K562 (cell line): ENCODE measurements at regions not wholly inside any gene's neighbourhood (a gene's known extent, or its start where the extent isn't known, plus 50 kb on each side); places are given as distances from the start of the nearest gene placed in this dataset.

Experiments
- ATAC-seq: fragments of 200-7000 bp; cut with Tn5 transposase; 3 replicates; pipeline ENCODE4 v1.9.1; 2020; ENCODE audit warnings: moderate library complexity
- BruUV-seq: library from RNA; stranded (reverse); fragments of 400-500 nt; replicated peaks from 2 replicates; lab custom pipeline; 2021; lab: Mats Ljungman, UMichigan
- CTCF ChIA-PET: fragments of 300-600 bp; formaldehyde crosslinking; extraction: SDS; loops from one replicate; lab custom pipeline; 2021; ENCODE audit warnings: low intra/inter-chr PET ratio; lab: Yijun Ruan, JAX
- POLR2A ChIA-PET: fragments of 300-600, 350-650 bp; sonication (Branson Sonifier 250); formaldehyde crosslinking; extraction: SDS; loops from one replicate; lab custom pipeline; 2021; ENCODE audit warnings: antibody characterized with exemption, inconsistent platforms; lab: Yijun Ruan, JAX
- DNase-seq, 4 experiments: peaks; one replicate each; pipeline versions ENCODE4 v3.0.0 to v3.0.0-alpha.2; 2011 to 2018; ENCODE audit warnings: low spot score in 3 of 4, mixed read lengths in 3 of 4; ENCODE audit errors: extremely low read depth in 1 of 4
- FAIRE-seq: peaks from 2 replicates; lab custom pipeline; 2011; peaks lifted over from hg19 to GRCh38; lab: Jason Lieb, UNC
- H2AFZ ChIP-seq: 2 replicates; pipeline ENCODE4 v1.6.0; 2011; ENCODE audit warnings: low read depth, low read length, control low read depth, inconsistent platforms
- H3K27ac ChIP-seq: fragments of 200-600 bp; 3 replicates; pipeline ENCODE4 v1.8.0; 2011; ENCODE audit warnings: low read depth, mild to moderate bottlenecking, control low read depth, inconsistent platforms, low read length, moderate library complexity, mixed read lengths; ENCODE audit errors: extremely low read depth
- H3K27me3 ChIP-seq, 2 experiments: fragments of 300-600 bp in 1 of 2; 2 replicates in 1 of 2; 3 replicates in 1 of 2; pipeline versions ENCODE4 v1.6.0 to v1.8.0; 2011; ENCODE audit warnings: inconsistent platforms in 2 of 2, low read length in 2 of 2, mild to moderate bottlenecking in 1 of 2, mixed read lengths in 1 of 2, moderate library complexity in 1 of 2; ENCODE audit not compliant: control insufficient read depth in 2 of 2, insufficient read depth in 2 of 2
- H3K36me3 ChIP-seq: fragments of 300-600 bp; 3 replicates; pipeline ENCODE4 v1.8.0; 2011; ENCODE audit warnings: mild to moderate bottlenecking, low read length, inconsistent platforms; ENCODE audit not compliant: control insufficient read depth, insufficient read depth
- H3K4me1 ChIP-seq, 2 experiments: fragments of 200-600 bp in 1 of 2; replicated peaks in 1 of 2; 2 replicates in 1 of 2; 3 replicates in 1 of 2; pipeline versions ENCODE4 v1.5.1 to v1.8.0; 2011; ENCODE audit warnings: inconsistent platforms in 2 of 2, low read length in 2 of 2, mild to moderate bottlenecking in 1 of 2, mixed read lengths in 1 of 2, moderate library complexity in 1 of 2; ENCODE audit not compliant: control insufficient read depth in 2 of 2, insufficient read depth in 2 of 2
- H3K4me2 ChIP-seq: 2 replicates; pipeline ENCODE4 v1.6.1; 2011; ENCODE audit warnings: low read length, control low read depth, inconsistent platforms, mixed read lengths; ENCODE audit not compliant: insufficient read depth
- H3K4me3 ChIP-seq: fragments of 200-600 bp; sonication (generic), shearing (Covaris generic); 2 replicates; pipeline ENCODE4 v1.5.1; 2016; ENCODE audit warnings: control low read depth, inconsistent platforms
- H3K79me2 ChIP-seq: fragments of 200-600 bp; 3 replicates; pipeline ENCODE4 v1.8.0; 2011; ENCODE audit warnings: low read length, inconsistent platforms; ENCODE audit not compliant: control insufficient read depth, insufficient read depth
- H3K9ac ChIP-seq, 2 experiments: 2 replicates each; pipeline versions ENCODE4 v1.6.0 to v1.6.1; 2011; ENCODE audit warnings: low read depth in 2 of 2, low read length in 2 of 2, control low read depth in 1 of 2, inconsistent platforms in 1 of 2, mild to moderate bottlenecking in 1 of 2, mixed read lengths in 1 of 2; ENCODE audit not compliant: insufficient read depth in 1 of 2
- H3K9me1 ChIP-seq: one replicate; pipeline ENCODE4 v1.6.0; 2011; ENCODE audit warnings: inconsistent platforms, mild to moderate bottlenecking, low read length, moderate library complexity; ENCODE audit not compliant: control insufficient read depth, insufficient read depth
- H3K9me3 ChIP-seq: replicated peaks from 2 replicates; pipeline ENCODE4 v1.5.1; 2011; ENCODE audit warnings: low read depth, low read length, inconsistent platforms; ENCODE audit not compliant: control insufficient read depth, insufficient read depth
- H4K20me1 ChIP-seq: replicated peaks from 2 replicates; pipeline ENCODE4 v1.6.1; 2011; ENCODE audit warnings: low read length, inconsistent platforms, mixed read lengths; ENCODE audit not compliant: control insufficient read depth, insufficient read depth
- ADNP ChIP-seq: fragments of 200-800 bp; sonication (Bioruptor generic); IDR thresholded peaks from 2 replicates; pipeline ENCODE4 v1.6.1; 2016; ENCODE audit warnings: missing genetic modification characterization, missing compliant biosample characterization
- ATF3 ChIP-seq, 2 experiments: fragments of 450-650 bp in 1 of 2; sonication (generic) in 1 of 2; formaldehyde crosslinking in 1 of 2; IDR thresholded peaks in 1 of 2; conservative IDR thresholded peaks in 1 of 2; 2 replicates each; pipeline versions ENCODE4 v1.6.1 to v1.8.1; 2016 to 2023; ENCODE audit warnings: mild to moderate bottlenecking in 2 of 2, moderate library complexity in 2 of 2, inconsistent platforms in 1 of 2, missing genetic modification reagents in 1 of 2
- CEBPZ ChIP-seq: fragments of 150-350 bp; IDR thresholded peaks from 2 replicates; pipeline ENCODE4 v1.6.1; 2014; ENCODE audit warnings: low read depth, mild to moderate bottlenecking, low read length, borderline replicate concordance
- E2F5 ChIP-seq: sonication (generic); formaldehyde crosslinking; IDR thresholded peaks from 2 replicates; pipeline ENCODE4 v1.8.0; 2022; ENCODE audit warnings: mild to moderate bottlenecking, missing genetic modification reagents
- LCOR ChIP-seq: sonication (generic); formaldehyde crosslinking; IDR thresholded peaks from 2 replicates; pipeline ENCODE4 v1.8.0; 2022; ENCODE audit warnings: mild to moderate bottlenecking, missing genetic modification reagents
- MLX ChIP-seq, 2 experiments: fragments of 450-650 bp in 1 of 2; sonication (generic) in 1 of 2; formaldehyde crosslinking; conservative IDR thresholded peaks; 2 replicates each; pipeline versions ENCODE4 v1.4.0 to v1.8.1; 2020 to 2022; ENCODE audit warnings: mild to moderate bottlenecking in 1 of 2, missing genetic modification reagents in 1 of 2
- MNT ChIP-seq, 2 experiments: fragments of 450-650 bp; conservative IDR thresholded peaks; 2 replicates each; pipeline ENCODE4 v1.6.1; 2017; ENCODE audit warnings: mild to moderate bottlenecking in 2 of 2, moderate library complexity in 2 of 2
- PURB ChIP-seq: sonication (generic); formaldehyde crosslinking; IDR thresholded peaks from 2 replicates; pipeline ENCODE4 v1.9.0; 2021; ENCODE audit warnings: low read depth, mild to moderate bottlenecking, missing genetic modification reagents
- RBM25 ChIP-seq: fragments of 200-400 bp; formaldehyde crosslinking; IDR thresholded peaks from 2 replicates; pipeline ENCODE4 v1.6.1; 2018; ENCODE audit warnings: low read length, low read depth, moderate library complexity; ENCODE audit not compliant: severe bottlenecking
- WHSC1 ChIP-seq: IDR thresholded peaks from one replicate; pipeline ENCODE4 v1.6.1; 2012; ENCODE audit warnings: low read length, control low read depth, inconsistent platforms
- WGBS: fragments of 100-300 bp; shearing (Covaris generic); methylation state at CpG from one replicate; pipeline ENCODE4 v1.1.6; 2016; ENCODE audit warnings: low coverage, mixed read lengths; ENCODE audit not compliant: insufficient coverage; ENCODE audit errors: missing lambda C conversion rate; 5-methylcytosine and 5-hydroxymethylcytosine counted together
- in situ Hi-C: fragments of 300-500 bp; cut with MboI; formaldehyde crosslinking; loops from 4 replicates; pipeline ENCODE4 v1.15.0; 2018; ENCODE audit warnings: inconsistent platforms, mixed read lengths
- intact Hi-C: fragments of 100-400 bp; cut with micrococcal nuclease; formaldehyde crosslinking; loops from 2 replicates; pipeline ENCODE4 v1.14.2; 2022
- TF ChIP-seq, protein P1 (sequence below): fragments of 250-450 bp; sonication (Bioruptor Pico); IDR thresholded peaks from 2 replicates; pipeline ENCODE4 v1.9.0; 2021; ENCODE audit warnings: mild to moderate bottlenecking
- TF ChIP-seq, protein P2 (sequence below): sonication (generic); formaldehyde crosslinking; IDR thresholded peaks from 2 replicates; pipeline ENCODE4 v1.8.0; 2022; ENCODE audit warnings: mild to moderate bottlenecking, missing genetic modification reagents

- H3K9me1 ChIP-seq: no peaks in the 10 kb centered on the region
- ATAC-seq: no peak
- ChIA-PET POLR2A (no interaction called here), CTCF (no interaction called here)
- no peak overlapping the region for H3K9ac ChIP-seq
- intact Hi-C loops (no loop called here), in situ Hi-C loops (no loop called here)
- H2AFZ ChIP-seq: no peak overlapping the region
- no peaks in the 10 kb centered on the region for H3K4me1 ChIP-seq
- H3K27ac ChIP-seq: no peak overlapping the region
- H4K20me1 ChIP-seq: no peaks in the 10 kb centered on the region
- no peaks in the 10 kb centered on the region; a peak in 2 of 5 replicates for H3K27me3 ChIP-seq
- H3K79me2 ChIP-seq: no peaks in the 10 kb centered on the region
- BruUV-seq: no TSS peak
- WGBS: 0% methylated on average over 2 of the region's 2 CpGs
- H3K4me2 ChIP-seq: no peak overlapping the region
- no peak for DNase-seq
- no peaks in the 10 kb centered on the region for H3K36me3 ChIP-seq
- H3K4me3 ChIP-seq: no peak overlapping the region
- FAIRE-seq: no peak
- no peaks in the 10 kb centered on the region for H3K9me3 ChIP-seq
- TF ChIP-seq ADNP (tag): no peak
- no peak for TF ChIP-seq LCOR (CRISPR knock-in tag)
- TF ChIP-seq, protein P1, sequence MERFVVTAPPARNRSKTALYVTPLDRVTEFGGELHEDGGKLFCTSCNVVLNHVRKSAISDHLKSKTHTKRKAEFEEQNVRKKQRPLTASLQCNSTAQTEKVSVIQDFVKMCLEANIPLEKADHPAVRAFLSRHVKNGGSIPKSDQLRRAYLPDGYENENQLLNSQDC (CRISPR knock-in tag): no peak
- TF ChIP-seq WHSC1: no peak
- TF ChIP-seq, protein P2, sequence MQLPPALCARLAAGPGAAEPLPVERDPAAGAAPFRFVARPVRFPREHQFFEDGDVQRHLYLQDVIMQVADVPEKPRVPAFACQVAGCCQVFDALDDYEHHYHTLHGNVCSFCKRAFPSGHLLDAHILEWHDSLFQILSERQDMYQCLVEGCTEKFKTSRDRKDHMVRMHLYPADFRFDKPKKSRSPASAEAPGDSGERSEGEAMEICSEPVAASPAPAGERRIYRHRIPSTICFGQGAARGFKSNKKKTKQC: no peak
- TF ChIP-seq RBM25: no peak
- no peak for TF ChIP-seq MLX (CRISPR knock-in tag; conservative IDR thresholded peaks at IDR 0.05)
- no peak for TF ChIP-seq CEBPZ
- no peak for TF ChIP-seq ATF3 (IDR thresholded peaks at IDR 0.05)
- TF ChIP-seq ATF3 (CRISPR knock-in tag; conservative IDR thresholded peaks at IDR 0.05): no peak
- TF ChIP-seq E2F5: no peak
- TF ChIP-seq PURB: no peak
- TF ChIP-seq MNT (conservative IDR thresholded peaks at IDR 0.05): no peak
These were observed 129.4 kb upstream of the ADPGK start for GRCh38 chr15:72912996-72913395.
